GM18907 (cell line): ENCODE measurements at regions not wholly inside any gene's neighbourhood (a gene's known extent, or its start where the extent isn't known, plus 50 kb on each side); places are given as distances from the start of the nearest gene placed in this dataset.

Experiments used
- ATAC-seq: cut with Tn5 transposase; IDR thresholded peaks from one replicate; pipeline ENCODE4 v1.9.1; 2021; ENCODE audit warnings: mild to moderate bottlenecking, moderate library complexity; ENCODE audit not compliant: unreplicated experiment

DNA sequence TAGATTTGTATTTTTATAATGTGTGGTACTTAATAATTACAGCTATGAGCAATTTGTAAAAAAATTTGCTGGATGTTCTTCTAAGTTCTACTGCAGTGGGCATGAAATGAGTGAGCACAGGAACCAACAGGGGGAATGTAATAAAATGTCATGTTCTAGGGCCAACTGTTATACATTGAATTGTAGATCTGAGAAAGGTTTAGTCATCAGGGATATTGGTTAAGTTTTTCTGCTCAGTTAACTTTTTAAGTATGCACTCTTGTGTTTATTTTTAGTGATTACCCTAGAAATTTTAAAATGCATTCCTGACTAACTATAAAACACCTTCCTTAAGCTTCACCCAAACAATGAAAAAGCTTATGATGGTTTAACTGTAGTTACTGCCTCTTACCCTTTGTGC, 101.8 kb downstream of the CAND1 start:
- ATAC-seq: no peak

DNA sequence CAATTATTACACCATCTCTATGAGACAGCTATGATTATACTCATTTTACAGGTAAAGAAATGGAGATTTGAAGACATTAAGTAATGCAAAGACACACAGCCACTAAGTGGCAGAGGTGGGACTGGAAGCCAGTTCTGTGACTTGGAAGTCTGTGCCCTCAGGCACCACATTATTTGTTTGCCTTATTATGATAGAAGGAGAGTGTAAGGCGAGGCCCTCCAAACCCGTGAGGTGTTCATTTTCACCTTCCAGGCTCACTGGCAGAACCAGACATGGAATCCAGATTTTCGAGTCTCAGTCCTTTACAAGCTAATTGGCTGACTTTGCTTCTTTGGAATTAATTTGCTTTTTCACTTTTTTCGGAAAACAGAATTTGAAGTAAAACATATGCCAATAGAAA, 107.9 kb downstream of the CAND1 start:
- ATAC-seq: no peak

DNA sequence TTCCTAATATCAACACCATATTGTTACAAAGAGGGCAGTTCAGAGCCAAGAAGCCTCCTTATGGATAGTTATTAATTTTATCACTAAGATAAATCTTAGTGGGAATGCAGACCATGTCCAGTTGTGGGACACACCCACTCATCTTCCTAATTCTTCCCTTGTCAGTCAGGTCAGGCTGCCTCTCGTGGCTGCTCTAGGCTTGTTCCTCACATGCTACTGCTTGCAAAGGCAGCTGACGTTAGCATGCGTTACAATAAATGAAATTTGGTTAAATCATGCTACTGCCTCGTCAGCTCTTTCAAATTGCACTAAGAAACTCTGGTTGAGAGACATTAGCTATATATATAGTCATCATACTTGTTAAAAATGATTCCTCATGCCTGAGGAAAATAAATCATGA, 108.4 kb downstream of the CAND1 start:
- no peak for ATAC-seq

DNA sequence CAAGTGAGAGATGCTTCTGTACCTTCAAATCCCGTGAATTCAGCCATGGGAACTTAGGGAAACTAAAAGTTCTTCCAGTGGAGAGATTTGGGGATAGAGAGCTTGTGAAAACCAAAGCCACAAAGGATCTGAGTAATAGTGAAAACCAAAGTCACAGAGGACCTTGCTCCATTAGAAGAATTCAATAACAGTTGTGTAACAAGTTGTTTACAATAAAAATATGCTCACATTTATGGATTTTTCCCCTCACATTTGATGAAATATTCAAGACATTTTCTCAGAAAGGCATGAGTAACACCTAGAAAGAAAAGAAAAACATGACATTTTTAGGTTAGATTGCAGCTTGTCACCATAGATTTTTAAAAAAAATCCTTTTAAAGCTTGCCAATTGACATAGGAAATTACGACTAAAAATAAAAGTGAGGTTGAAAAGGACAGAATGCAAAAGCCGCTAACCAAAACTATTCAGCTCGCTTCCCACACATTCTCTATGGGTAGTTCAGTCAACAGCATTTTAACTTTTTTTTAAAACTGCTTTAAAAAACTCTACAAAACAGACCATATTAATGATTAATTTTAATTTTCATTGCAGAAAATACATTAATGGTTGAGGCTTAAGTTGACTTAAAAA, 113.2 kb downstream of the CAND1 start:
- no peak for ATAC-seq

DNA sequence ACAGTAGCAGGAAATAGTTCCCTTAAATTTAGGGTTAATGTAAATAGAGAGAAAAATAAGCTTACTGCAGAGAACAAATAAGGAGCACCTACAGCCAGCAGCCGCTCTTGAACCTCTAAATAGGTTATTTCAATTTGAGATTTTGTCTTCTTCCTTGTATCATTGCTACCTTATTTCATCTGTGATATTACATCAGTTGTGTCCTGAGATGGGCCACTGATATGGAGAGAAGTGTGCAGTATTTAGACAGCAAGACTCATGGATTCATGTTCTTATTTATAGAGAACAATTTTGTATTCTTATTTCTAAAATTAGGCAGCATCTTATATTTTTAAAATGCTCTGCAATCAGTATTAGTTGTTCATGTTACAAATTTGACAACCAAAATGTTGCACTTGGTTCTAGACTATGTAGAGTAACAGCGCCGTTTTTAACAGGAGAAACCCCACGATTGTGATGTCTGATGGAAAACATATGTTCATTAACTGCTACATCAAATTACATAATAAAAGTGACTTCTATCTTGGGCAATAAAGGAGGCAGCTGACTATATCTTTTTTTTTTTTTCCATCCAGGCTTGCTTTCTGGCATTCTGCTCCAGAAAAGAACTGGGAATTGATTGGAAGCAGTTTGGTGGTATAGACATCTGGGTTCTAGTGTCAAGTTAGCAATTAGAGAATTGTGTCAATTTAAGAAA, 117.9 kb downstream of the CAND1 start:
- no peak for ATAC-seq

DNA sequence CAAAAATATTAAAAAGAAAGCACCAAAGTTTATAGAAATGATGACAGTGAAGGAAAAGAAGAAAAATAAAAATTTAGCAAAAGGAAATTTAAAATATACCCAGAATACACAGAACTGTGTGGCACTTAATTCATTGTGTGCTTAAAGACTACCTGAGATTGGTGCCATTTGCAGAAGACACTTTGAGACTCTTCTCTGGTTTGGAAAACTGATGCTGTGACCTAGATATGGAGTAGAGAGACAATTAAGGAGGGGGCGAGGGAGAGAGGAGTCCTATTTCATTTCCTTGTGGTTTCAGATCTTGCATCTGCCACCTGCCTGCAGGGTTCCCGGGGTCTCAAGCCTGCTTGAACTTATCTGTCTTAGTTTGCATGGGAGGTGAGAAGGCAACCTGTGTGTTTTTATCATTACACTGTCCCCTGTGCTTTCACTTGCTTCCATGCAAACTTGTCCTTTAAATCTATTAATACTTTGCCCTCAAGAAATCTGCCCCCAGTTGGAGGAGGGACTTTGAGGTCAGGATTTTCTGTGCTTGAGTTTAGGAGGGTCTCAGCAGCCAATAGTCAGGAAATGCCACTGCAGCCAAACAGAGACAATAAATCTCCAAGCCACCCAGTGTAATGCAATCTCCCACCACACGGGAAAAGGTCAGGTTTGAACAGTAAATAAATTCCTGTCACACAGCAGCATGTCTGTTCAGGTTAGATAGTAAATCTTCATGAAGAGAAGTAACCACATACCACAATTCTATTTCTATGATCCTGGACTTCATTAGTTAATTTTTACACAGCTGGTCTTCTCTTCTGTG, 119.4 kb downstream of the CAND1 start:
- ATAC-seq: no peak

DNA sequence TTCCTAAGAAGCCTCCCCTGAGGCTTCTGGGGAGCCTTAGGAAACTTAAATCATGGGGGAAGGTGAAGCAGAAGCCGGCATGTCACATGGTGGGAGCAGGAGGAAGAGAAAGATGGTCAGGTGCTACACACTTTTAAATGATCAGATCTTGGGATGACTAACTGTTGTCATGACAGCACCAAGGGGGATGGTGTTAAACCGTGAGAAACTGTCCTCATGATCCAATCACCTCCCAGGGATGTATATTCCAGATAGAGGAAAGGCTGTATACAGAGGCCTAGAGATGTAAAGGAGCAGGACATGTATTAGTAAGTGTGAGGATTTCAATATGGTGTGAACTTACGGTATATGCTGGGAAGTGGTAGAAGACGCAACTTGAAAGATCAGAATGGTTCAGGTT, 121.1 kb downstream of the CAND1 start:
- no peak for ATAC-seq

DNA sequence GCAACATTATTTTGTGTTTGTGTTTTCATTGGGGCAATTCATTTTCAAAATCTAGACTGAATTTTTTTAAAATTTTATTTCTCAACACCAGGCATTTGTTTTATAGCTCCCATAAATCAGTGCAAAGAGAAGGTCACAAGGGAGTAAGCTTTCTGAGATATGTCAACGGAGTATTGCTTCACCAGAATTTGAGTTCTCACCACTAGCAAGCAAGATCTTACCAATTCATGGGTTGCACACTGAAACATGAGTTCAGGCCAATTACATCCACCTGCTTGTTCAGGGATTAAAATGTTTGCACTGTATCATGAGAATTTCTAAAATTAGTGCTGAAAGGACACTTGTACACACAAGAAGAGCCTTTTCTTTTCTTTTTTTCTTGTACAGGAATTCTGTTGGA, 121.9 kb downstream of the CAND1 start:
- no peak for ATAC-seq

DNA sequence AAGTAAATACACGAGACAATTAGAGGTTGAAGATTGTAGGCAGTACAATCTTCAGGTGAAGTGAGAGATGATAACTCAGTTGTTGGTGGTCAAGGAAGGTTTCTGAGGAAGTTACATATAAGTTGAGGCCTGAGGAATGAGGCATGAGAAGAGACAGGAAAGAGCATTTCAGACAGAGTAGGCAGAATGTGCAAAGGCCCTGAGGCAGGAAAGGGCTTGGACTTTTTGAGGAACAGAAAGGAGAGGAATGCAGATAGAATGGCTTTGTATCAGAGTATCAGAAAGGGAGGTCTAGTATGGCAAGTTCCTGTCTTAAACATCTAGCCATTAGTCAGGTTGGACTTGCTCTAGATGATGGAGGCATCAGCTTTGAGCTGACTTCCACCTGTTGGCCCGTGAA, 122.5 kb downstream of the CAND1 start:
- ATAC-seq: no peak

DNA sequence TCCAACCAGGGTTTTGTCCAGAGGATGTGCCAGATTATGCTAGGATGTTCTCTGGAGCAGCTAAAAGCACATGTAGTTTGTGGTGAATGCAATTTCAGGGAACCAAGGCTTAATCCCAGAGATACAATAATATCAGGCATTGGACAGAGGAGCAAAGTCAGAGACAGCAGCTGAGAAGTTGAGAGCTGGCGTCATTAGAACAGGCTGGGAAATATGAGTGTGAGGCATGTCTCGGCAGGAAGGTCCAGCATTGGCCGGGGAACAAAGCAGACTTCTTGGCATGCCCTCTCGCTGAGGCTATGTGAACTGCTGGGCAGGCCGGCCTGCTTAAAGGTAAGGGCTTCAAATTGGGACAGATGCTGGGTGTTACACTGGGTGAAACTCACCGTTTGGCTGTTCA, 125.4 kb downstream of the CAND1 start:
- ATAC-seq: no peak

DNA sequence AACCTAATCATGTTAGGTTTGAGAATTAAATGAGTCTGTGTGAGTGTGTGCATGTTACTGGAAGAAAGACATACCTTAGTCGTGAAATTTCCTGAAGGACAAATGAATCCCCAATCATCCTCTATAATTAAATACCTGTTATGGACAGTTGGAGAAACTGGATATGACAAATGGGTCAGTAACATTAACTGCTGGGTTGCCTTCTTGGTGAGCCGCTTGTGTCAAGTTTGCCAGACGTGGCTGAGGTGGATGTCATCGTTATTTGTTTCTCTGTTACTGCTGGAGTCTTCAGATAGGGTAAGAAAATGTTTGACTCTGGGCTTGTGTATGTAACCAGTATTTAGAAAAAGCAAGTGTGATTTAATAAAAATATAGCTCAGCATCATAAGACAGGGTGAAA, 131.6 kb downstream of the CAND1 start:
- ATAC-seq: no peak

DNA sequence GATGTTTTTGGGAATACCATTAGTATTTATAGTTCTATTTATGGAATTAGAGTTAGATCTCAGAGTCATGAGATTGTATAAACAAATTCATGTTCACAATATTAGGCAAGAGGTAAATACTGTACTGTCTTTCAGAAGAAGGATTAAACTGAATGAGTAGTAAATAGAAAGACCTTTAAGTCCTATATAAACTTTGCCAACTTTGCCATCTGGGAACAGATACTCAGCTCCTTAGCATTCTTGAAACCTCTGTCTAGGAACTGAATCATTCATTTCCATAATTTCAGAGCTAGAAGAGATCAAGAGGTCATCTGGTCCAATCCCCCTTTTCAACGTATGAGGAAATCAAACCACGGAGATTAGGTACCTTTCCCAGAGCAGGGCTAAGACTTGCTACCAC, 141.1 kb downstream of the CAND1 start:
- ATAC-seq: no peak

DNA sequence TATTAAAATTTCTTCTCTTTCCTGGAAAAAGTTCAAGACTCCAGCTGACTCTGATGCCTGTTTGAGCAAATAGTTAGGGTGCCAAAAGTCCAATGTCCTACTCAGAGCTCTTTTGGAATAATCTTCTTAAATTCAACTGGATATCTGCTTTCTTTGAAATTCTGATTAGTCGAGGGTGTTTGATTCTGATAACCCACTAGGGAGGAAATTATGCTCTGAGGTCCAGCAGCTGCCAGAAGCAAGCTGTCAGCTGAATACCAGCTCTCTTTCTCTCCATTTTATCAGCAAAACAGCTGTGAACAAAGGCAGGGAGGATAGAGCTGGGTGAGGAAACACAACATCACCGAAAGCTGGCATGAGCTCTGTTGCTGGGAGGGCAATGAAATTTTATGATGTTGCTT, 141.5 kb downstream of the CAND1 start:
- no peak for ATAC-seq

DNA sequence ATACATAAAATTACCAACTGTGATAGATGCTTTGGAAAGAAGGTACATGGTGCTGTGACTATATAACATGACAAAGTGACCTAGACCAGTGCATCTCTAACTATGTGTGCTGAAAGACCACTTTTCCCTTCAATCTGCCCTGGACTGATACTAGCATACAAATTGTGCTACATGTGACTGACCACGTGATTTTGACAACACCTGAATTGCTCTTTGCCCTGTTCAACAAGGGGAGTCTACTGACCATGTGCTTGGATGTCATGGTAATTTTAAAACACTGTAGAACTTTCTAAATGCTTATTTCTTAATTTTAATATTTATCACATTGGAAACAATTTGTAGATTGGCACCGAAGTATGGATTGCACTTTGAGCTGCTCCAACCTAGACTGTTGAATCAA, 142.4 kb downstream of the CAND1 start:
- no peak for ATAC-seq

DNA sequence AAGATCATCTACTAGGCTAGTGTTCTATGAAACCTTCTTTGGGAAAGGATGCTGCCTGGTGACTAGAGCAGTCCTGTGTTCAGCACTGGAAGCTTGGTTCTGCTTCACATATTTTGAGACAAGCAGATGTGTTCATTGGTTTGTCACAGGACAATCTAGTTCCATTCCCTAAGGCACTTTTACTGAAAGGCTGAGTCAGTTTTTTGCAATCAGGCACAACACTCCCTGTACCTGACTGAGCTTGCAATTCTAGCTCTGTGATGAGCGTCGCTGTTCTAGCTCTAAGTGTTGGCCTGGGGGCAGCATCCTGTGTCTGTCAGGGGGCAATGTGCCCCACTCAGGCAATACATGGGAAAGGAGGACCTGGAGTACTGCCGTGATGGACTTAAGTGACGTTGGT, 144.4 kb downstream of the CAND1 start:
- ATAC-seq: no peak

DNA sequence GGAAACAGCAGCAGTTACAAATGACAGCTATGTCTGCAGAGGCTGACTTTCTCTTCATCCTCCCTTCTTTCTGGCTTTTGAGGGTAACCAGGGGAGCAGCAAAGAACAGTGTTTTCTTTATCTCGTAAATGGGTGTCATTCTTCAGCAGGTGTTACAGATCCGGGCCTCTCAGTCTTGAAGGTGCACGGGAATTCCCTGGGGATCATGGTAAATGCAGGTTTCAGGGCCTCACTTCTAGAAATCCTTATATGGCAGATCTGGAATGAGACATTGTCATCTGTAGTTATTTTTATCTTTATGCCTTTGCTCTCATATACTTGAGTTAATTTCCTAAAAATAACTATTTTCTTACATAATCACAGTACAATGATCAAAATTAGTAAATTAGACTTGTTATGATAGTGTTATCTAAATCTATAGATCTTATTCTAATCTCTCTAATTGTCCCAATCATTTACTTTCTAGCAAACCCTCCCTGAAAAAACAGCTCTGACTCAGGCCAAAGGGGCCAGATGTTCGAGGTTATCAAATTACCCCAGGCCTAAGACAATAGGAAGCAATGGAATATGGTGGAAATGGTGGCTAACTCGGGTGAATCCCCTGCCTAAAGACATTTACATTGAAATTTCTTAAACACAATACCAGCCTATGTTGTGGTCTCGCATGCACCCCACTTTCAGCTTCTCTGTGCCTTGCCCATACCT, 145.0 kb downstream of the CAND1 start:
- ATAC-seq: no peak

DNA sequence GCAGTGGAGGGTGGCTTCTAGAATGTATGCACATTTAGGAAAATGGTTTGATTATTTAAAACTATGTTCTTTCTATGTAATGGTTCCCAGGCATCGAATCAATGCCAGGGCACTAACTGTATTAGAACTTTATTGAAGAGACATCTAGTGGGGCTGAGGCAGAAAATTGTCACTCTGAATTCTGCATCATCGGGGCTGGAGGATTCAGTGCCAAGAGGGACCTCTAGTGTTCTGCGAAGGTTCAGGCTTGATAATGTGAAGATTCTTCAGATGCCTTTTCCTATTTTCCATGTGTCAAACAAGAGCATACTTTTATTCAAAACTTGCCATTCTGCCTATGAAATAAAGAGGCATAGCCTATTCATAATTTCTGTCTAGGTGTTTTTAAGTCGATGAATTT, 146.3 kb downstream of the CAND1 start:
- ATAC-seq: no peak

DNA sequence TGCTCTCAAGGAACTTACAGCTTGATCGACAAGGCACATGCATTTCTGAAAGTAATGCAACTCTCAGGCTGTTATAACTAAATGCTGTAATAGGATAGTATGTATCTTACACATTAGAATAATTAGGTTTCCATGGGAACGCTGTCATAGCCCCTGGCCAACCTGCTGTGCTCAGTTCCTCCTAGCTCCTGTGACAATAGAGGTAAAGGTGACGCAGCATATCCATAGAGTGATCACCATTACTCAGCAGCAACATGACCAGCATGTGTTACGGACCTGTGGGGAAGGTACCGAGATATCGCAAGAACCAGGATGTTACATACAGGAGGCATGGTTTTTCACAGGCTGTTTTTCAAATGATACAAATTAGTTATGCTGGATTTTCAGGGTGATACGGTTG, 150.7 kb downstream of the CAND1 start:
- no peak for ATAC-seq

DNA sequence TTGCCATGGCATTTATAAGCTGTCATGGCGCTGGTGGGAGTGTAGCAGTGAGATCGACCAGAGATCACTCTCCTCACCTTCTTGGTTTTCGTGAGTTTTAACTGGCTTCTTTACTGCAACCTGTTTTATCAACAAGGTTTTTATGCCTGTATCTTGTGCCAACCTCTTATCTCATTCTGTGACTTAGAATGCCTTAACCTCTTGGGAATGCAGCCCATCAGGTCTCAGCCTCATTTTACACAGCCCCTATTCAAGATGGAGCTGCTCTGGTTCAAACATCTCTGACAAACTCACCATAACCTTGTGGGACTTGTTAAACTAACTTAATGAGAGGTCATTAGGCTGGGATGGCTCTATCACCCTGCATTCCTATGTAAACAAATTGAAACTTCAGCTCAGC, 151.3 kb downstream of the CAND1 start:
- no peak for ATAC-seq

DNA sequence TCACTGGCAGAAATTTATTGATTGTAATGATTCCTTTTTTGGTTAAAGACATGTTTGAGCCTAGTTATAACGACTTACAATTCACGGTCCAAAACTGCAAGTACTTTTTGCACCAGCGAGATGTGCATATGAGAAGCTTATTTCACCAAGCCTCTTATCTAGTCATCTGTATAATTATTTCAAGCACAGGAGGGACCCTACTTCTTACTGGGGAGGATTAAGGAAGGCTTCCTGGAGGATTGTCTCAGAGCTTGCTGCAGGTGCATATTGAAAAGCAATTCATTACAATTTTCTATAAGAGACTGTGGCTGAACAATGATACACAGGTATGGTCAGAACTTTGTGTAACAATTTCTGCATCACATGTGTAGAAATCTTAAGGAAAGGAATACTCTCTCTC, 152.9 kb downstream of the CAND1 start:
- no peak for ATAC-seq

DNA sequence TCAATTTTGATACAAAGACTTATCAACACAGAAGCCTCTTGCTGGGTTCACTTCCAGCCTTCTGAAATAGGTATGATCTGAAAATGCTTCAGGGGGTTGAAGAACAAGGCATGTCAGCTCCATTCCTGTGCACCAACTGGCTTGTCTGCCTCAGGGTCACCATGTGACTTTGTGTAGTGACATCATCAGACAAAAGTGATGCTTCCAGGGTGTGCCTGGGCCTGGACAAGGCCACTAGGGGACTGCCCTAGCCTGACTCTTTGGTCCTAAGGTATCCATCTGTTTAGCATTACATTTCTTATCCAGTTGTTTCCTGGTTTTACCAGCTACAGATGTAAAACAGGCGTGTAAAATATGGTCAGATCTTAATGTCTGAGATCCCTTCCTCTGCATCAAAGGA, 155.6 kb downstream of the CAND1 start:
- ATAC-seq: no peak

DNA sequence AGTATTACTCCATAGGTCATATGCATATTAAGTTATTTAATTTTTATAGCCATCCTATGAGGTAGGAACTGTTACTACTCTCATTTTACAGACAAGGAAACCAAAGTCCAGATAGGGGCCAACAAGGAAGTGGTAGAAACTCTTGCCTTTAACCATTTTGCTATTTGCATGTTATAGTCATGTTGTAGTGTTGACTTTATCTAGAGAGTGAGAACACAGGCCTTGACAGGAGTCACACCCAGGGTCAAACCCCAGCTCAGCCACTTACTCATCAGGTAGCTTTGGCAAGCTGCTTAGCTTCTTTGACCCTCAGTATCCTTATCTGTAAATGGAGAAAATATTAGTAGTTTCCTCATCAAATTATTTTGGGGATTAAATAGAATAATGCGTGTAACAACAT, 156.2 kb downstream of the CAND1 start:
- ATAC-seq: no peak
